Activated CD8-positive, alpha-beta memory T cell treated with anti-CD3 and anti-CD28 coated beads for 4 hours (primary cell): ENCODE measurements at regions not wholly inside any gene's neighbourhood (a gene's known extent, or its start where the extent isn't known, plus 50 kb on each side); places are given as distances from the start of the nearest gene placed in this dataset.
"Not testable (repeated sequence)": the region's sequence is repeated elsewhere in the genome, so short reads cannot be mapped to it uniquely, and the experiment has no call there.

Experiments used
- DNase-seq, 2 donors: peaks; one replicate each; pipeline ENCODE4 v3.0.0-alpha.2; 2020; ENCODE audit warnings: low read depth in 2 of 2

- DNase-seq = no peak
Observed at GRCh38 chr17:31798205-31798724, 60.8 kb downstream of the COPRS start.

GRCh38 chr17:31795941-31796340 lies 63.1 kb downstream of the COPRS start:
- DNase-seq = not testable (repeated sequence)

DNA sequence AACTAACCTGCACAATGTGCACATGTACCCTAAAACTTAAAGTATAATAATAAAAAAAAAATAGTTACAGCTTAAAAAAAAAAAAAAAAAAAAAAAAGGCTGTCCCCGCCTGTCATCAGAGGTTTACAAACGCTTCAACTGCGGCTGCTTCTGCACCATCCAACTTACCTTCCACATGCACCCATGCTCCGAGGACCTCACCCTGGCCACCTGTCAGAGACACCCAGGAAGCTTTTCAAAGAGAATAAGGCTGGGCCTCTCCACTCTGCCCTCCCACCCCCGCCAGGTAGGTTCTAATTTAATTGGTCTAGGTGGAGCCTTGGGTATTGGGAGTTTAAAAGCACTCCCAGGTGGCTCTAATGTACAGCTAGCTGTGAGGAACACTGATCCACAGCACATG lies 64.9 kb downstream of the COPRS start:
- no peak for DNase-seq

- not testable (repeated sequence) for DNase-seq
Observed at GRCh38 chr17:31793634-31794033, 65.4 kb downstream of the COPRS start.

- no peak for DNase-seq
Observed at GRCh38 chr17:31792007-31792585, 66.9 kb downstream of the COPRS start.

DNA sequence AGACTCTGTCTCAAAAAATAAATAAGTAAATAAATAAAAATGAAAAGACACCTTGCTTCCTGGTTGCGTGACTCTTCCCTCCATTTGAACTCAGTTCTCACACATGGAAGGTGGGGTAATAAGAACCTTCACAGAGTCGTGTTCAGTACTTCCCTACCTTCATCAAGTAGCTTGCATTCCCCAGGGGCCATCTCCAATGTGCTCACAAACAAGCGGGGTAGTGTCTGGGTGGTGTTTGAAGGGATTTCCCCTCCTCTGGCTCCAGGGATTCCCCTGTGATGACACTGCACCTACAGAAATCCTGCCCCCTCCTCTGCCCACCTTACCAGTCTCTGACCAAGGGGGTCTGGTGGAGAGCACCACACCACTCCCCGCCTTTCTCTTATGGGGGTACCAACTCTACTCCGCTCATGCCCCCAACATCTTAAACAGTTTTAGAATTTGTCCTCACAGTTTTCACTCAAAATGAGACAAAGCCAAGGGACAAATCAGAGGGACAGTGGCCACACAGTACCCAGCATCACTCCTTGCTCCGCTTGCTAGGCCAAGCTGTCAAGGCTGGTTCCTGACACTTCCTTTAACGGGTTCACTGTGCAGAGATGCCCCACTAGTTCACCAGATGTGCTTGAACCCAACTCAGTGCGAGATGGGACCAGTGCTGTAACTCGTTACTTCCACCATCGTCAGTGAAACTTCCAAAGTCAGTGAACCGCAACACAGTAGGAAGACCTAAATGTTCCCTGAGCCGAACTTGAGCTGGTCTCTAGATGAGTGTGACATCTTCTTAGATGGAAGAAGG lies 69.1 kb downstream of the COPRS start:
- no peak for DNase-seq

DNA sequence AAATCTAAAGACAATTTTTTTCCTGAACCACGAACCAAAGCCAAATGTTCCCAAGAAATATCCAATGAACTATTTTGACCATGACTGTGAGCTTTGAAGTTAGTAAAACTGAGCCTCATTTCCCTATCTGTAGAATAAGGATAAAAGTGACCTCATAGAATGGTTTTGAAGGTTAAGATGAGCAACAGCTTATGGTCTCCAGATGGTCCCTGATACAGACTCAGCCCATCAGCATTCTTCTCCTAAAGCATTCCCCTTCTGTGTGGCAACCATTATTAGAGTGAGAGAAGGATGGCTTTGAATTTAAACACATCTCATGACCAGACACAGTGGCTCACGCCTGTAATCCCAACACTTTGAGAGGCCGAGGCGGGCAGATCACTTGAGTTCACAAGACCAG lies 70.1 kb downstream of the COPRS start:
- DNase-seq = no peak

GRCh38 chr17:31788571-31788946 lies 70.5 kb downstream of the COPRS start:
- DNase-seq = no peak

GRCh38 chr17:31787857-31788570 lies 71.0 kb downstream of the COPRS start:
- no peak for DNase-seq

DNA sequence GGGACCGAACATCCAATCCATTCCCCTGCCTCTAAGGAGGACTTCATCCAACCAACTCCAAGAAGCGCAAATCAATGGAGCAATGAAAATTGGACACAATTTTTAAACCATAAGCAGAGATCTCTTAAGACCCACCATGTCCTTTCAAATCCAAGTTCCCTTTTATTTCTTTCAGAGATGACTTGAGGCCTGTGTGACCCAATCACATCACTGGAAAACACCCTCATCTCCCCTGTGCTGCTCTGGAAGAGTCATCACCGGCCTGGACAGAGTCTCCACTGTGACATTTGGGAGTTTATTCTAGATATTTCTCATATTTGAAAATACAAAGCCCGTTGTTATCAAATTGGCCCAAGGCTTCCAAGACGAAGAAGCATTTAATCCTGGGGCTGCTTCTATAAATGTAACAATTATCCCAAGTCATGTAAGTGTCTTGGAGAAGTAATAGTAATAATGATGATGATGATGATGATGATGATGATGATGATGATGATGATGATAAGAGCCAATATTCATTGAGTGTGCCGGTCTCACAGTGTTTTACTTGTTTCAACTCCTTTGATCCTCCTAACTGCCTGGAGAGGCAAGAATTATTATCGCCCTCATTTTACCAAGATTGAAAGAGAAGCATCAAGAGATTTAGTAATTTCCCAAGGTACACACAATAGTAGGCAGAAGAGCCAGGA lies 72.1 kb downstream of the COPRS start:
- DNase-seq = no peak

GRCh38 chr17:31780483-31780882 lies 78.6 kb downstream of the COPRS start:
- DNase-seq = no peak

DNA sequence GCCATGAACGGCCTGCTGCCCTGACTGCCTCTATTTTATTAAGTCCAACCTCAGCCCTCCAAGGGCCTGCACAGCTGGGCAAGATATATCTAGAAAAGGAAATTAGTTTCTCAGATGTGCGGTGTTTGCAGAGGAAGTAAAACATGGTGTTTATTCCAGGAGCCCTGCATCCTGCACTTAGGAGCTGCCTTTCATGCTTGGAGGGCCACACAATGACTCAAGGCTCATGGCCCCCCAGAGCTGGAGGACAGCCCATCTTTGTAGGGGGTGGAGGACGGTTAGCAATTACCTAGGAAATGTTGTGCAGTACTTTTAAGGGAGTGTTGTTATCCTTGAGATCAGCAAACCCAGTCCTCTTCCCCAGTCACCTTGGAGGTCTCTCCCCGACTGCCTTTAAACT lies 80.5 kb downstream of the COPRS start:
- no peak for DNase-seq

GRCh38 chr17:31771328-31771727 lies 87.7 kb downstream of the COPRS start:
- DNase-seq = not testable (repeated sequence)

DNA sequence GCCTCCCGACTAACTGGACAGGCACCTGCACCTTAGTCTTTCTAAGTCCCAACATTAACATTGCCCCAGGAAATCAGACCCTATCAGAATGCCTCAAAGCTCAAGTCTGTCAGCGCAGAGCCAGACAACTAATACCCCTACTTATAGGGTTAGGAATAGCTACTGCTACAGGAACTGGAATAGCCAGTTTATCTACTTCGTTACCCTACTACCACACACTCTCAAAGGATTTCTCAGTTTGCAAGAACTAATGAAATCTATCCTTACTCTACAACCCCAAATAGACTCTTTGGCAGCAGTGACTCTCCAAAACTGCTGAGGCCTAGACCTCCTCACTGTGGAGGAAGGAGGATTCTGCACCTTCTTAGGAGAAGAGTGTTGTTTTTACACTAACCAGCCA lies 88.5 kb downstream of the COPRS start:
- DNase-seq = not testable (repeated sequence)

GRCh38 chr17:31761836-31762510 lies 97.1 kb downstream of the COPRS start:
- not testable (repeated sequence) for DNase-seq

GRCh38 chr17:31758646-31759045 lies 100.4 kb downstream of the COPRS start:
- DNase-seq = no peak

DNA sequence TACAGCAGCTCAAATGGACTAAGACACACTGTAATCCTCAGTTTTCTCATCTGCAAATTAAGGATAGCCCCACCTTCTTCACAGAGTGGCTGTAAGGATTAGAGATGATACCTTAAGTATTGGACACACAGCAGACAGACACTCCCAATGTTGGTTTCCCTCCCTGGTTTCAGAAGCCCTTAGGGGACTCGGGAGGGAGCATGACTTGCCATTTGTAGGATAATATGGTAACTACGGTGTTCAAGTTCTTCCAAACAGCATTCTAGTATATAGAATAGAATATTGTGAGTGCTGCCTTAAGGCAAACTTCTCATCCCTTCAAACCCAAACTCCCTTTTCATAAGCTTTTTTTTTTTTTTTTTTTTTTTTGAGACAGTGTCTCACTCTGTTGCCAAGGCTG lies 101.9 kb downstream of the COPRS start:
- DNase-seq = no peak

- DNase-seq = no peak
Observed at GRCh38 chr17:31754239-31754945, 104.7 kb downstream of the COPRS start.

DNA sequence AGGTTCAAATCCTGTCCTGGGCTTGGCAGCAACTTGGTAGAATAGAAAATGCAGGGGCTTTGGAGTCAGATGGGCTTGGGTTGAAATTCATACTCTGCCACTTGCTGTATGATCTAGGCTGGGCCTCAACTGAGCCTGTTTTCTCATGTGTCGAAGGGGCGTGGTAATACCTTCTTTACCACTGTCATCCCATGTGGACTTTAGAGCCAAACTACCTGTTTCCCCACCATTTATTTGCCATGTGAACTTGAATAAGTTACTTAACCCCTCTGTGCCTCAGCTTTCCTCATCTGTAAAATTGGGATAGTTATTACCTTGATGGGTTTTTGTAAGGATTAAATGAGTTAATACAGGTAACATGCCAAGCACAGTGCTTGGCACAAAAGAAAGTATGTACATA lies 106.0 kb downstream of the COPRS start:
- DNase-seq = no peak

DNA sequence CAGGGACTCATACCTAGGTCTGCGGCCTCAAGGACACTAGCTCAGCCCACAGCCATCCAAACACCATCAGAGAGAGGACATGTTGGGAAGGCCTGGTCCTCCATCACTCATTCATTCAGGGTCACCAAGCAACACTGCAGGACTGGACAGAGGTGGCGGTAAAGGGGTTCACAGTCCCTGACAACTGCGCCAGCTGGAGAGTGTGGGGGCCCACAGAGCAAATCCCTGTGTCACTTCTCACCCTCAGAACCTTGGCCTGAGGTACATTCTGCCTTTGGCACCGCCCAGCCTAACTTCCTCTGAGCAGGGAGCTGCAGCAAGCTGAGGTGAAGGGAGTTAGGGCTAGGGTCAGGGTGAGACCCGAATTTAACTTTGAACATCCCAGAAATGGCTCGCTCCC lies 106.5 kb downstream of the COPRS start:
- no peak for DNase-seq

- no peak for DNase-seq
Observed at GRCh38 chr17:31750578-31750977, 108.5 kb downstream of the COPRS start.
